Small intestine (tissue), 7 donors: ENCODE measurements at regions not wholly inside any gene's neighbourhood (a gene's known extent, or its start where the extent isn't known, plus 50 kb on each side); places are given as distances from the start of the nearest gene placed in this dataset.
A peak's percentile ranks its signal among the peaks of the same experiment; 100 is the strongest.

Experiments
- DNase-seq, 2 donors: peaks; one replicate each; pipeline versions ENCODE4 v3.0.0 to v3.0.0-alpha.2; 2013
- FAIRE-seq: peaks from 2 replicates; lab custom pipeline; 2012; peaks lifted over from hg19 to GRCh38; lab: Jason Lieb, UNC
- H3K27ac ChIP-seq, 3 donors: one replicate each; pipeline ENCODE4 v1.5.1; 2013; ENCODE audit warnings: low read length in 2 of 3, mild to moderate bottlenecking in 2 of 3, control low read depth in 1 of 3, inconsistent platforms in 1 of 3, low read depth in 1 of 3, moderate library complexity in 1 of 3
- H3K27me3 ChIP-seq, 3 donors: one replicate each; pipeline ENCODE4 v1.6.1; 2013; ENCODE audit warnings: low read length in 3 of 3, inconsistent platforms in 1 of 3; ENCODE audit not compliant: control insufficient read depth in 3 of 3, insufficient read depth in 3 of 3
- H3K36me3 ChIP-seq, 3 donors: one replicate each; pipeline ENCODE4 v1.6.1; 2013; ENCODE audit warnings: low read length in 3 of 3, inconsistent platforms in 1 of 3, low read depth in 1 of 3, mild to moderate bottlenecking in 1 of 3, moderate library complexity in 1 of 3; ENCODE audit not compliant: control insufficient read depth in 3 of 3, insufficient read depth in 2 of 3
- H3K4me1 ChIP-seq, 3 donors: one replicate each; pipeline ENCODE4 v1.6.1; 2013; ENCODE audit warnings: low read length in 2 of 3, inconsistent platforms in 1 of 3, low read depth in 1 of 3, mild to moderate bottlenecking in 1 of 3, moderate library complexity in 1 of 3; ENCODE audit not compliant: control insufficient read depth in 3 of 3, insufficient read depth in 2 of 3
- H3K4me3 ChIP-seq, 3 donors: one replicate each; pipeline ENCODE4 v1.5.1; 2013; ENCODE audit warnings: low read length in 3 of 3, control low read depth in 1 of 3, inconsistent platforms in 1 of 3, low read depth in 1 of 3, mild to moderate bottlenecking in 1 of 3, moderate library complexity in 1 of 3
- H3K9me3 ChIP-seq, 2 donors: one replicate each; pipeline ENCODE4 v1.6.1; 2013; ENCODE audit warnings: low read depth in 1 of 2, low read length in 1 of 2; ENCODE audit not compliant: control insufficient read depth in 2 of 2, insufficient read depth in 1 of 2
- WGBS, 3 donors: extraction: QIAGEN DNeasy Blood & Tissue Kit; methylation state at CpG; one replicate each; pipeline ENCODE4 v1.1.7; 2013; 5-methylcytosine and 5-hydroxymethylcytosine counted together
- donor health status: healthy with polysubstance abuse.
- donor health status: control.
- donor health status: control.
- donor health status: Bipolar disorder and iron deficiency.
- donor health status: healthy.

- no peak overlapping the region for H3K27ac ChIP-seq
- H3K36me3 ChIP-seq = no peaks in the 10 kb centered on the region
- DNase-seq (no peak), FAIRE-seq (no peak)
- no peaks in the 10 kb centered on the region for H3K4me1 ChIP-seq
- no peaks in the 10 kb centered on the region for H3K9me3 ChIP-seq
- H3K4me3 ChIP-seq = no peak overlapping the region
- H3K27me3 ChIP-seq = no peaks in the 10 kb centered on the region
Observed at GRCh38 chr12:87676731-87677130, 352.5 kb downstream of the C12orf50 start.

DNA sequence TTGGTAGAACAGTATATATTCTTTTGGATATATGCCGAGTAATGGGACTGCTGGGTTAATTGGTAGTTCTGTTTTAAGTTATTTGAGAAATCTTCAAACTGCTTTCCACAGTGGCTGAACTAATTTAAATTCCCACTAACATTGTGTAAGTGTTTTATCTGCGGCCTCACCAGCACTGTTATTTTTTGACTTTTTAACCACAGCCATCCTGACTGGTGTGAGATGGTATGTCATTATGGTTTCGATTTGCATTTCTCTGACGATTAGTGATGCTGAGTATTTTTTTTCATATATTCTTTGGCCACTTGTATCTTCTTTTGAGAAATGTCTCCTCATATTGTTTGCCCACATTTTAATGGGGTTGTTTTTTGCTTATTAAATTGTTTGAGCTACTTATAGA, 357.4 kb downstream of the C12orf50 start:
- no peaks in the 10 kb centered on the region for H3K9me3 ChIP-seq
- FAIRE-seq (no peak), DNase-seq (no peak)
- H3K27ac ChIP-seq = no peak overlapping the region
- 91 to 95% (median 94%) methylated on average over 4 of the region's 4 CpGs for WGBS, 3 donors
- no peaks in the 10 kb centered on the region for H3K36me3 ChIP-seq
- H3K4me1 ChIP-seq = no peaks in the 10 kb centered on the region
- H3K4me3 ChIP-seq = no peak overlapping the region
- H3K27me3 ChIP-seq = no peaks in the 10 kb centered on the region

GRCh38 chr12:87670448-87670847, 358.8 kb downstream of the C12orf50 start:
- no peaks in the 10 kb centered on the region for H3K9me3 ChIP-seq
- H3K27me3 ChIP-seq = no peaks in the 10 kb centered on the region
- DNase-seq (no peak), FAIRE-seq (no peak)
- no peak overlapping the region for H3K27ac ChIP-seq
- no peaks in the 10 kb centered on the region for H3K4me1 ChIP-seq
- WGBS, 3 donors = 84 to 92% (median 92%) methylated on average over 7 of the region's 7 CpGs
- no peaks in the 10 kb centered on the region for H3K36me3 ChIP-seq
- H3K4me3 ChIP-seq = no peak overlapping the region

GRCh38 chr12:87667378-87667777, 361.8 kb downstream of the C12orf50 start:
- FAIRE-seq = no peak
- H3K4me3 ChIP-seq = no peak overlapping the region
- WGBS, 3 donors = 42 to 71% (median 54%) methylated on average over 2 of the region's 2 CpGs

DNA sequence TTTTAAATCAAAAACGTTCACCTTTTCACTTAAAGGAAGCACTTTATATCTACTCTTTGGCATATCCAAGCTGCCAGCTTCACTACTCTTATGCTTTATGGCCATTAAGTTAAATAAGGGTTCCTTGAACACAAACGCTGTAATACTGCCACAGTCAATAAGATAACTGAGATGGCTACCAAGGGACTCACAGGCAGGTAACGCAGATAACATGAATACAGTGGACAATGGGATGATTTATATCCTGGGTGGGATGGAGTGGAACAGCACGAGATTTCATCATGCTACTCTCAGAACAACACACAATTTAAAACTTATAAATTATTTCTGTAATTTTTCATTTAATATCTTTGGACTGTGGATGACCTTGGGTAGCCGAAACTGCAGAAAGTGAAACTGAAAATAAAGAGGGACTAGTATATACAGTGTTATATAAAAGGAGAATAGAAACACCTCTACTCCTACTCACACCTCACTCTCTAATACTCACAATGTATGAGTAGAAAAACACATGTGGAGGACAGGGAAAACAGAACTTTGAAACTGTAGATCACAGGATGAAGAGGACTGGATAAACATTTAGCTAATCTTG, 367.3 kb downstream of the C12orf50 start:
- peak overlapping the region in 1 of 3 donors; percentile 58 for H3K27ac ChIP-seq
- no peaks in the 10 kb centered on the region for H3K9me3 ChIP-seq
- peaks cover 0 to 5% (median 0%) of the 10 kb centered on the region in 3 donors for H3K4me1 ChIP-seq
- H3K4me3 ChIP-seq = peak overlapping the region in 2 of 3 donors; percentile 28 to 44
- 14 to 46% (median 20%) methylated on average over 5 of the region's 5 CpGs for WGBS, 3 donors
- peak; percentile 48 to 65 for DNase-seq
- FAIRE-seq = peak; percentile 77
- no peaks in the 10 kb centered on the region for H3K27me3 ChIP-seq
- no peaks in the 10 kb centered on the region for H3K36me3 ChIP-seq

More at GRCh38 chr12:87667378-87667777, 361.8 kb downstream of the C12orf50 start:
- Histone ChIP-seq H3K27ac (no peak overlapping the region), H3K4me1 (no peaks in the 10 kb centered on the region), H3K27me3 (no peaks in the 10 kb centered on the region), H3K36me3 (no peaks in the 10 kb centered on the region), H3K9me3 (no peaks in the 10 kb centered on the region)
- DNase-seq = peak; percentile 18 to 20

DNA sequence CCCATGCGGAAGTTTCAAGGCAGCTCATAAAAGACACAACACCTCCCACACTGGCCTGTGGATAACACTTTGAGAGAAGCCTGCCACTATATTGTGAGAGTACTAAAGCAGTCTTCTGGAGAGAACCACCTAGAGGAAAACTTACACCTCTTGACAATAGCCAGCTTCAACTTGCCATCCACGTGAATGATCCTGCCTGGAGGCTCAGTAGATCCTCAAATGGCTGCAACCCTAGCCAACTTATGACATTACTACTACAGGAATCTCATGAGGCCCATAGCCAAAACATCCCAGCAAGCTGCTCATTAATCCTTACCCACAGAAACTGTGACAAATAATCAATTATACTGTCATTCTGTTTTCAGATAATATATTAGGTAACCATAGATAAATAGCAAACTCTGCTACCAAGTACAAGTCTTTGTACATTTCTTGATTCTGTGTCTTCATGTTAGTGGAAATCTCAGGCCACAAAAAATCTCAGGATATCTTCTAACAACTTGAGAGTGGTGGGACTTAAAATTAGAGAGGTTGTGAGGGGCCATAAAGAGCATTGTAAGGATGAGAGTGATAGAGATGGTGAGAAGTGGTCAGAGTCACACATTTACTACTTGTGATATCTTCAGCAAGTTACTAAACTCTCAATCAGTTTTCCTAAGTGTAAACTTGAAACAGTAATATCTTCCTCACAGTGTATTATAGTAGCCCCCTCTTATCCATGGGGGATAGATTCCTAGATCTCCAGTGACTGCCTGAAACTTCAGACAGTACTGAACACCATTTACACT, 368.0 kb downstream of the C12orf50 start:
- 73 to 89% (median 81%) methylated on average over 2 of the region's 2 CpGs for WGBS, 3 donors
- peak in 1 of 2 donors; percentile 6 for DNase-seq
- Histone ChIP-seq H3K27me3 (no peaks in the 10 kb centered on the region), H3K36me3 (no peaks in the 10 kb centered on the region), H3K4me1 (peaks cover 0 to 5% (median 0%) of the 10 kb centered on the region in 3 donors), H3K27ac (peak overlapping the region in 1 of 3 donors; percentile 58), H3K9me3 (no peaks in the 10 kb centered on the region), H3K4me3 (peak overlapping the region in 2 of 3 donors; percentile 28 to 44)
- FAIRE-seq = no peak

DNA sequence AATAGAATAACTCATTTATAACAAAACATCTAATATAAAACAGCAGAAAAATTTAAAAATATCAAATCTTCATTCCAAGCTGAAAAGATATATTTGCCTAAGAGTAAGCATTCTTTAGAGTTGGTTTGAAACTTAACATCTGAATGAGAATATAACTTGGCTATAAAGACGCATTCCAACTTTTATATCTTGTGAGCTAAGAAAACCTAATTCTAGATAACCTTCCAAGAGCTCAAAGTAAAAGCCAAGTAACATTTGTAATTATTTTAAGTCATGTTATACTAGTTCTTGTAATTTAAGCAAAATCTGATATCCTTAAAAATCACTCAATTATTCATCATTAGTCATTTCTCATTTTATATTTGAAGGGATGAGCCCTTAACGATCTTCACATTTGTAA, 368.9 kb downstream of the C12orf50 start:
- no peak for FAIRE-seq
- no peak for DNase-seq
- Histone ChIP-seq H3K27me3 (no peaks in the 10 kb centered on the region), H3K27ac (no peak overlapping the region), H3K36me3 (no peaks in the 10 kb centered on the region), H3K4me1 (peaks cover 0 to 5% (median 0%) of the 10 kb centered on the region in 3 donors), H3K9me3 (no peaks in the 10 kb centered on the region), H3K4me3 (no peak overlapping the region)
- 78 to 90% (median 79%) methylated on average over 2 of the region's 2 CpGs for WGBS, 3 donors

- FAIRE-seq (no peak), DNase-seq (no peak)
- WGBS, 3 donors = 89 to 94% (median 93%) methylated on average over 1 of the region's 1 CpG
- Histone ChIP-seq H3K9me3 (no peaks in the 10 kb centered on the region), H3K27ac (no peak overlapping the region), H3K4me1 (peaks cover 0 to 10% (median 0%) of the 10 kb centered on the region in 3 donors), H3K27me3 (no peaks in the 10 kb centered on the region), H3K4me3 (no peak overlapping the region), H3K36me3 (no peaks in the 10 kb centered on the region)
Observed at GRCh38 chr12:87656311-87656710, 372.9 kb downstream of the C12orf50 start.
